ENCODE measurements at regions not wholly inside any gene's neighbourhood (a gene's known extent, or its start where the extent isn't known, plus 50 kb on each side); places are given as distances from the start of the nearest gene placed in this dataset.

- H3K27ac ChIP-seq (ENCODE audit: low read length): no peak overlapping the region
- DNase-seq: no peak
- no peak overlapping the region for H3K4me3 ChIP-seq (ENCODE audit: low read length)
- no peaks in the 10 kb centered on the region for H3K36me3 ChIP-seq (ENCODE audit: control insufficient read depth, insufficient read depth, low read length)
- WGBS (ENCODE audit: insufficient coverage, low lambda C conversion rate): 93% methylated on average over 3 of the region's 10 CpGs
- H3K9me3 ChIP-seq (ENCODE audit: control insufficient read depth, low read depth, low read length): no peaks in the 10 kb centered on the region
- peaks cover 11% of the 10 kb centered on the region for H3K4me1 ChIP-seq (ENCODE audit: control insufficient read depth, insufficient read depth, low read length)
- H3K27me3 ChIP-seq (ENCODE audit: control insufficient read depth, insufficient read depth, low read length): no peaks in the 10 kb centered on the region
These were observed 50.2 kb upstream of the SNX9 start for GRCh38 chr6:157772820-157773219.
